Neural cell (in vitro differentiated cells): ENCODE measurements at regions not wholly inside any gene's neighbourhood (a gene's known extent, or its start where the extent isn't known, plus 50 kb on each side); places are given as distances from the start of the nearest gene placed in this dataset.

Source experiments
- H2AFZ ChIP-seq: fragments of 200-600, 300-800 bp; sonication (generic), shearing (Covaris generic); 2 replicates; pipeline ENCODE4 v1.6.0; 2014; ENCODE audit warnings: low read depth, mild to moderate bottlenecking, antibody characterized with exemption, low read length, moderate library complexity
- H3F3A ChIP-seq: fragments of 200-600 bp; shearing (Covaris generic); 2 replicates; pipeline ENCODE4 v1.6.1; 2016; ENCODE audit warnings: mild to moderate bottlenecking, moderate library complexity, mixed read lengths, antibody characterized with exemption, low read length; ENCODE audit not compliant: insufficient read depth, poor library complexity, severe bottlenecking
- H3K27ac ChIP-seq: fragments of 200-600, 300-800 bp; sonication (generic), shearing (Covaris generic); 2 replicates; pipeline ENCODE4 v1.5.1; 2014; ENCODE audit warnings: mild to moderate bottlenecking, low read length, moderate library complexity
- H3K27me3 ChIP-seq: fragments of 300-800, 200-600 bp; sonication (generic), shearing (Covaris generic); 2 replicates; pipeline ENCODE4 v1.6.0; 2014; ENCODE audit warnings: mild to moderate bottlenecking, low read depth, low read length, moderate library complexity; ENCODE audit not compliant: insufficient read depth
- H3K36me3 ChIP-seq: fragments of 300-800, 200-600 bp; sonication (generic), shearing (Covaris generic); 2 replicates; pipeline ENCODE4 v1.5.1; 2014; ENCODE audit warnings: mild to moderate bottlenecking, antibody characterized with exemption, low read length, moderate library complexity; ENCODE audit not compliant: insufficient read depth
- H3K4me2 ChIP-seq: fragments of 300-800, 200-600 bp; sonication (generic), shearing (Covaris generic); 2 replicates; pipeline ENCODE4 v1.6.0; 2014; ENCODE audit warnings: mild to moderate bottlenecking, low read length
- H3K4me3 ChIP-seq: fragments of 300-800, 200-600 bp; sonication (generic), shearing (Covaris generic); 2 replicates; pipeline ENCODE4 v1.5.1; 2014; ENCODE audit warnings: mild to moderate bottlenecking, low read length, moderate library complexity
- H3K79me2 ChIP-seq: fragments of 200-600 bp; shearing (Covaris generic); replicated peaks from 2 replicates; pipeline ENCODE4 v1.6.0; 2014; ENCODE audit warnings: mild to moderate bottlenecking, low read length, moderate library complexity; ENCODE audit not compliant: insufficient read depth
- H3K9ac ChIP-seq: fragments of 300-800, 200-600 bp; sonication (generic), shearing (Covaris generic); 2 replicates; pipeline ENCODE4 v1.6.1; 2016; ENCODE audit warnings: mild to moderate bottlenecking, low read length, mixed read lengths
- H3K9me2 ChIP-seq: fragments of 200-600 bp; shearing (Covaris generic); 2 replicates; pipeline ENCODE4 v1.6.1; 2016; ENCODE audit warnings: mild to moderate bottlenecking, low read length, mixed read lengths; ENCODE audit not compliant: insufficient read depth
- H3K9me3 ChIP-seq: fragments of 200-600, 300-800 bp; sonication (generic), shearing (Covaris generic); 2 replicates; pipeline ENCODE4 v1.6.1; 2016; ENCODE audit warnings: mild to moderate bottlenecking, mixed run types, low read length, moderate library complexity, mixed read lengths
- H4K20me1 ChIP-seq: fragments of 200-600 bp; shearing (Covaris generic); 2 replicates; pipeline ENCODE4 v1.6.1; 2016; ENCODE audit warnings: mild to moderate bottlenecking, mixed run types; ENCODE audit not compliant: insufficient read depth
- EP300 ChIP-seq: fragments of 450-650 bp; conservative IDR thresholded peaks from 2 replicates; pipeline ENCODE4 v1.6.1; 2014; ENCODE audit warnings: antibody characterized with exemption, mild to moderate bottlenecking, moderate library complexity; ENCODE audit not compliant: poor library complexity, severe bottlenecking
- EZH2 ChIP-seq: fragments of 200-600, 300-800 bp; shearing (Covaris generic), sonication (generic); IDR thresholded peaks from 2 replicates; pipeline ENCODE4 v1.6.1; 2014; ENCODE audit warnings: antibody characterized with exemption, low read length, borderline replicate concordance, mild to moderate bottlenecking; ENCODE audit not compliant: insufficient read depth, poor library complexity, severe bottlenecking
- MXI1 ChIP-seq: fragments of 450-650 bp; conservative IDR thresholded peaks from 2 replicates; pipeline ENCODE4 v1.6.1; 2014; ENCODE audit warnings: antibody characterized with exemption, mild to moderate bottlenecking; ENCODE audit not compliant: poor library complexity, severe bottlenecking
- POLR2AphosphoS5 ChIP-seq: IDR thresholded peaks from 2 replicates; pipeline ENCODE4 v1.6.1; 2012
- RAD21 ChIP-seq: fragments of 450-650 bp; conservative IDR thresholded peaks from 2 replicates; pipeline ENCODE4 v1.6.1; 2014; ENCODE audit warnings: antibody characterized with exemption, mild to moderate bottlenecking, moderate library complexity
- SMC3 ChIP-seq: fragments of 450-650 bp; conservative IDR thresholded peaks from 2 replicates; pipeline ENCODE4 v1.6.1; 2014; ENCODE audit warnings: antibody characterized with exemption, mild to moderate bottlenecking, moderate library complexity; ENCODE audit not compliant: poor library complexity
- TAF1 ChIP-seq: IDR thresholded peaks from 2 replicates; pipeline ENCODE4 v1.6.1; 2012; ENCODE audit warnings: low read depth
- TF ChIP-seq, protein P1 (sequence below): fragments of 450-650 bp; IDR thresholded peaks from 2 replicates; pipeline ENCODE4 v1.5.1; 2014; ENCODE audit warnings: antibody characterized with exemption, mild to moderate bottlenecking, moderate library complexity; ENCODE audit not compliant: poor library complexity, severe bottlenecking
- TF ChIP-seq, protein P2 (sequence below): IDR thresholded peaks from 2 replicates; pipeline ENCODE4 v1.6.1; 2012; ENCODE audit warnings: borderline replicate concordance

DNA sequence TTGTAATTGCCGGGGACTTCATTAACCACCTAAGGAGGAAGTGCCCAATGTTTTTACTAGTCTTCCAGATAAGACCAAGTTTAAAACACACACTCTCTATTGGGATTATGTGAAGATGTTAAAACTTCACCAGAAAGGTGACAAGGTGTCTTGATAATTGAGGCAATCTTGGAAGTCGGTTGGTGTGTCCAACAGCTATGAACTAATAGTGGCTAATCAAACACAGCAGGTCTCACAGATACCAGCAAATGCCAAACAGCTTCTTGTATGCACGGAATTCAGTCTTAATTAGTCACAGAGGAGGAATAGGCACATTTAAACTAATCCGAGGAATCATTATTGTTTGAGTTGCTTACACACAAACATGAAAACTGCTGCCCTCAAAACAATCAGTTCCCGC lies 214.5 kb downstream of the SEC61B start:
- Histone ChIP-seq H3K4me3 (no peak overlapping the region), H3K9me3 (no peaks in the 10 kb centered on the region), H3K27me3 (no peaks in the 10 kb centered on the region), H3K9ac (no peak overlapping the region), H3K9me2 (no peaks in the 10 kb centered on the region), H3F3A (no peaks in the 10 kb centered on the region), H2AFZ (no peak overlapping the region), H3K36me3 (no peaks in the 10 kb centered on the region), H3K27ac (no peak overlapping the region), H3K79me2 (no peaks in the 10 kb centered on the region), H3K4me2 (no peak overlapping the region), H4K20me1 (no peaks in the 10 kb centered on the region)
- no peak for TF ChIP-seq TAF1
- TF ChIP-seq RAD21: no peak
- TF ChIP-seq POLR2AphosphoS5: no peak

DNA sequence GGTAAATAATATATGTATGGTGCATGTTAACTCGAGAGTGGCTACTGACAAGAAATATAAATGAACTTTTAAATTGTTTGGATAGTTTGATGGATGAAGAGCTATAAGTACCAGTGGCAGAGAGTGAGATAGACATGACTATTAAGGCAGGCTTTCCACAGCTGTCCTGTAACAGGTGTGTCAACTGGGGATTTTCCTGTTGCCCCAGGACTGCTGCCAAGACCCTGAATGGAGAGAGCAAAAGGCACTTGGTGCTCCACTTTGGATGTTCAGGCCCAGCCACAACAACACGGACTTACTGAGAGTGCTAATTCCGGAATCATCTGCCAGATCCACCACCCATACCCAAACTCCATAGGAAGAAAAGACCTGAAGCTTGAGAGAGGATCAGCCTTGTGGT lies 215.1 kb downstream of the SEC61B start:
- Histone ChIP-seq H3K4me2 (no peak overlapping the region), H3K9me3 (no peaks in the 10 kb centered on the region), H3K4me3 (no peak overlapping the region), H3K9me2 (no peaks in the 10 kb centered on the region), H3K9ac (no peak overlapping the region), H3K27me3 (no peaks in the 10 kb centered on the region), H3F3A (no peaks in the 10 kb centered on the region), H3K36me3 (no peaks in the 10 kb centered on the region), H4K20me1 (no peaks in the 10 kb centered on the region), H3K27ac (no peak overlapping the region), H2AFZ (no peak overlapping the region), H3K79me2 (no peaks in the 10 kb centered on the region)
- no peak for TF ChIP-seq POLR2AphosphoS5
- no peak for TF ChIP-seq MXI1
- TF ChIP-seq, protein P1, sequence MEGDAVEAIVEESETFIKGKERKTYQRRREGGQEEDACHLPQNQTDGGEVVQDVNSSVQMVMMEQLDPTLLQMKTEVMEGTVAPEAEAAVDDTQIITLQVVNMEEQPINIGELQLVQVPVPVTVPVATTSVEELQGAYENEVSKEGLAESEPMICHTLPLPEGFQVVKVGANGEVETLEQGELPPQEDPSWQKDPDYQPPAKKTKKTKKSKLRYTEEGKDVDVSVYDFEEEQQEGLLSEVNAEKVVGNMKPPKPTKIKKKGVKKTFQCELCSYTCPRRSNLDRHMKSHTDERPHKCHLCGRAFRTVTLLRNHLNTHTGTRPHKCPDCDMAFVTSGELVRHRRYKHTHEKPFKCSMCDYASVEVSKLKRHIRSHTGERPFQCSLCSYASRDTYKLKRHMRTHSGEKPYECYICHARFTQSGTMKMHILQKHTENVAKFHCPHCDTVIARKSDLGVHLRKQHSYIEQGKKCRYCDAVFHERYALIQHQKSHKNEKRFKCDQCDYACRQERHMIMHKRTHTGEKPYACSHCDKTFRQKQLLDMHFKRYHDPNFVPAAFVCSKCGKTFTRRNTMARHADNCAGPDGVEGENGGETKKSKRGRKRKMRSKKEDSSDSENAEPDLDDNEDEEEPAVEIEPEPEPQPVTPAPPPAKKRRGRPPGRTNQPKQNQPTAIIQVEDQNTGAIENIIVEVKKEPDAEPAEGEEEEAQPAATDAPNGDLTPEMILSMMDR: no peak
- no peak for TF ChIP-seq EP300
- TF ChIP-seq EZH2: no peak
- no peak for TF ChIP-seq TAF1
- no peak for TF ChIP-seq RAD21
- no peak for TF ChIP-seq SMC3
- TF ChIP-seq, protein P2, sequence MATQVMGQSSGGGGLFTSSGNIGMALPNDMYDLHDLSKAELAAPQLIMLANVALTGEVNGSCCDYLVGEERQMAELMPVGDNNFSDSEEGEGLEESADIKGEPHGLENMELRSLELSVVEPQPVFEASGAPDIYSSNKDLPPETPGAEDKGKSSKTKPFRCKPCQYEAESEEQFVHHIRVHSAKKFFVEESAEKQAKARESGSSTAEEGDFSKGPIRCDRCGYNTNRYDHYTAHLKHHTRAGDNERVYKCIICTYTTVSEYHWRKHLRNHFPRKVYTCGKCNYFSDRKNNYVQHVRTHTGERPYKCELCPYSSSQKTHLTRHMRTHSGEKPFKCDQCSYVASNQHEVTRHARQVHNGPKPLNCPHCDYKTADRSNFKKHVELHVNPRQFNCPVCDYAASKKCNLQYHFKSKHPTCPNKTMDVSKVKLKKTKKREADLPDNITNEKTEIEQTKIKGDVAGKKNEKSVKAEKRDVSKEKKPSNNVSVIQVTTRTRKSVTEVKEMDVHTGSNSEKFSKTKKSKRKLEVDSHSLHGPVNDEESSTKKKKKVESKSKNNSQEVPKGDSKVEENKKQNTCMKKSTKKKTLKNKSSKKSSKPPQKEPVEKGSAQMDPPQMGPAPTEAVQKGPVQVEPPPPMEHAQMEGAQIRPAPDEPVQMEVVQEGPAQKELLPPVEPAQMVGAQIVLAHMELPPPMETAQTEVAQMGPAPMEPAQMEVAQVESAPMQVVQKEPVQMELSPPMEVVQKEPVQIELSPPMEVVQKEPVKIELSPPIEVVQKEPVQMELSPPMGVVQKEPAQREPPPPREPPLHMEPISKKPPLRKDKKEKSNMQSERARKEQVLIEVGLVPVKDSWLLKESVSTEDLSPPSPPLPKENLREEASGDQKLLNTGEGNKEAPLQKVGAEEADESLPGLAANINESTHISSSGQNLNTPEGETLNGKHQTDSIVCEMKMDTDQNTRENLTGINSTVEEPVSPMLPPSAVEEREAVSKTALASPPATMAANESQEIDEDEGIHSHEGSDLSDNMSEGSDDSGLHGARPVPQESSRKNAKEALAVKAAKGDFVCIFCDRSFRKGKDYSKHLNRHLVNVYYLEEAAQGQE: no peak

DNA sequence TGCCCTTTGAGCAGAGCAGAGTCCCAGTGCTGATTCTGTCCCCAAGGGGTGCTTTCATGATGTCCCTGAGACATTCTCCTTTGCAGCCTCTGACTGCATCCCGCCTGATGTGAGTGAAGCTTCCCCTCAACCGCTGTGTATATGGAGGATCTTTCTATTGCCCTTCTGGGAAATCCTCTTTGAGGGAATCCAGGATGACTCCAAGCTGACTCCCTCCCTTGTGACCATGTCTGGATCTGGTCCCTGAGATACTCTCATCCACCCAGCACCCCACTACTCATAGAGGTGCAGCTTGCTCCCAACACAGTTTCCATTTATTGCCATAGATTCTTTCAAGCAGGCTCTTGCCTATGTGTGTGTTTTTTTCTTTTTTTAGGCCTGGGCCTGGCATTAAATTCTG lies 216.5 kb downstream of the SEC61B start:
- Histone ChIP-seq H3K36me3 (no peaks in the 10 kb centered on the region), H3K27ac (no peak overlapping the region), H4K20me1 (no peaks in the 10 kb centered on the region), H3K4me3 (no peak overlapping the region), H3K9me3 (no peaks in the 10 kb centered on the region), H3F3A (no peaks in the 10 kb centered on the region), H3K4me2 (no peak overlapping the region), H3K9me2 (no peaks in the 10 kb centered on the region), H3K9ac (no peak overlapping the region), H3K79me2 (no peaks in the 10 kb centered on the region), H3K27me3 (no peaks in the 10 kb centered on the region), H2AFZ (no peak overlapping the region)
- TF ChIP-seq, protein P1: no peak
- TF ChIP-seq RAD21 (no peak), POLR2AphosphoS5 (no peak), TAF1 (no peak)
